Astrocyte of the cerebellum (primary cell): ENCODE measurements at regions not wholly inside any gene's neighbourhood (a gene's known extent, or its start where the extent isn't known, plus 50 kb on each side); places are given as distances from the start of the nearest gene placed in this dataset.

Source experiments
- DNase-seq: peaks from one replicate; pipeline ENCODE4 v3.0.0-alpha.2; 2011; ENCODE audit warnings: low read depth
- H3K4me3 ChIP-seq: 2 replicates; pipeline ENCODE4 v1.5.1; 2011; ENCODE audit warnings: mild to moderate bottlenecking, low read depth, low read length, moderate library complexity
- in situ Hi-C: cut with HindIII; loops from 2 replicates; pipeline ENCODE4 v1.10.0; 2017; ENCODE audit warnings: low sequenced_read_pairs
- TF ChIP-seq, protein P1 (sequence below): IDR thresholded peaks from 2 replicates; pipeline ENCODE4 v1.5.1; 2012; ENCODE audit warnings: low read length, low read depth, moderate library complexity, mild to moderate bottlenecking; ENCODE audit errors: missing control alignments

DNA sequence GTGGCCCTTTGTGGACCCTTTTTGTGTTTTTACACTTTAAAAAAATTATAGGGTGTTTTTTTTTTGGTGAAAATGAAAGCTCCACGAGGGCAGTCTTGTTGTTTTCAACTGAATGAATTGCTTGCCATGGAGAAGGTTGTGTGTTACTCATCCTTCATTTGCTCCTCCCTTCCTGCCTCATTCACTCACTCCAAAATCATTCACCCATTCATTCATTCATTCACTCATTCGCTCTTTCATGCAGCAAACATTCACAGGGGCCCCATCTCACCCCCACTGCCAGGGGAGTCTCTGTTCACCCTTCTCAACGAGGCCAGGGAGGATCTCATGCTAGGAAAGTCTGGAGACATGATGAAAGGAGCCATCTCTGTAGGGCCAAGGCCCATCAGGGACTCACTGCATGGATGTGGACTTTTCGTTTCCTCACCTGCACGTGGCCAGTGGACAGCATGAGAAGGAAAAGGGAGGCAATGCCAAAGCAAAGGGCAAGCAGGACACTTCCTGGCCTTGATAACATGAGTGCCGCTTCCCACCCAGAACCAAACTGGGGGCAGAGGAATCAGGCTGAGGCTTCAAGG, 62.8 kb upstream of the COL13A1 start:
- in situ Hi-C loops: no loop called here
- DNase-seq: no peak
- no peak overlapping the region for H3K4me3 ChIP-seq
- TF ChIP-seq, protein P1, sequence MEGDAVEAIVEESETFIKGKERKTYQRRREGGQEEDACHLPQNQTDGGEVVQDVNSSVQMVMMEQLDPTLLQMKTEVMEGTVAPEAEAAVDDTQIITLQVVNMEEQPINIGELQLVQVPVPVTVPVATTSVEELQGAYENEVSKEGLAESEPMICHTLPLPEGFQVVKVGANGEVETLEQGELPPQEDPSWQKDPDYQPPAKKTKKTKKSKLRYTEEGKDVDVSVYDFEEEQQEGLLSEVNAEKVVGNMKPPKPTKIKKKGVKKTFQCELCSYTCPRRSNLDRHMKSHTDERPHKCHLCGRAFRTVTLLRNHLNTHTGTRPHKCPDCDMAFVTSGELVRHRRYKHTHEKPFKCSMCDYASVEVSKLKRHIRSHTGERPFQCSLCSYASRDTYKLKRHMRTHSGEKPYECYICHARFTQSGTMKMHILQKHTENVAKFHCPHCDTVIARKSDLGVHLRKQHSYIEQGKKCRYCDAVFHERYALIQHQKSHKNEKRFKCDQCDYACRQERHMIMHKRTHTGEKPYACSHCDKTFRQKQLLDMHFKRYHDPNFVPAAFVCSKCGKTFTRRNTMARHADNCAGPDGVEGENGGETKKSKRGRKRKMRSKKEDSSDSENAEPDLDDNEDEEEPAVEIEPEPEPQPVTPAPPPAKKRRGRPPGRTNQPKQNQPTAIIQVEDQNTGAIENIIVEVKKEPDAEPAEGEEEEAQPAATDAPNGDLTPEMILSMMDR: no peak

DNA sequence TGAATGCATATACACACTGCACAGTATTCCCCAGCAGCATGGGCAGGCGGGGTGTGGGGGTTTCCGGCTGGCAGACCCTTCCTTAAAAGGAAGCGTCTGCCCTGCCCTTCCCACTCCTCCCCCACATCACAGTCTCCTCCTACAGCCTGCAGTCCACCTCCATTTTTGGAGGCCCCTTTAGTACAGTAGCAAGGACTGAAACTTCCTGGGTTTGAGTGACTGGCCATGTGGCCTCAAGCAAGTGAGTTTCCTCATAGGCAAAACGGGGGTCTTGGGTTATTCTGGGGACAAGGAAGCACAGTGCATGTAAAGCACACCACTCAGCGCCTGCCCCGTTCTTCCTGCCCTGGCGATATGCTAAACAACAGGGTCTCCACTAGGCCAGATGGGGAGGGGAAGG, 62.1 kb upstream of the COL13A1 start:
- in situ Hi-C loops: no loop called here
- no peak overlapping the region for H3K4me3 ChIP-seq
- DNase-seq: no peak
- TF ChIP-seq, protein P1: no peak

DNA sequence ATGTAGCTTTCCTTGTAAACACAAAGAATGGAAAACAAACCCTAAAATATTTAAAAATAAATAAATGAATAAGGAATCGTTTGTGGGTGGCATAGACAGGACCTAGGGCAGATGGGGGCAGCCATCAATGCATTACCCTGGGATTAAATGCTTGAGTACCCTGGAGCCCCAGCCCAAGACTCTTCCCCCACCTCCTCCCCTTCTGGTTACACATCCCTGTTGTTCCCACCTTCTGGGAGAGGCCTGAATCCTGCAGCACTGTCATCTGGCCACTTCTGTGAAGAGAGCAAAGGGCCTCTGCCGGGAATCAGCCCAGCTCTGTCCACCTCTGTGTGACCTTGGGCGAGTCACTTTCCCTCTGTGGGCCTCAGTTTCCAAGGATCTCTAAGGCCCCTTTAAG, 61.6 kb upstream of the COL13A1 start:
- H3K4me3 ChIP-seq: no peak overlapping the region
- in situ Hi-C loops: no loop called here
- TF ChIP-seq, protein P1: no peak
- DNase-seq: no peak

DNA sequence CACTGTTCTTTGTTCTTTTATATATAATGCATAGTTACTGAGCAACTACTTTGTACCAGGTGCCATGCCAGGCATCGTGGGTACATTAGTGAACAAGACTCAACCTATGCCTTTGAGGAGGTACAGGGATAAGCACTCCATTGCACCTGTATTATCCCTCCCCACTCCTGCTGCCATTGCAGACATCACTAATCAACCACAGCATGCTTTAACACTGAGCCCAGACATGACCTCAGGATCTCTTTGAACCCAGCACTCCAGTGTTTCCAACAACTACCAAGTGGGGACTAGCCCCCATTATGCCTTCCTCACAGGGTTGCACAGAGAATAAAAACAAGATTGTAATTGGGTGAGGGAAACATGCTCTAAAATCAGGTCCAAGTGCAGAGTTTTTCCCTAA, 60.5 kb upstream of the COL13A1 start:
- DNase-seq: no peak
- H3K4me3 ChIP-seq: no peak overlapping the region
- in situ Hi-C loops: no loop called here
- TF ChIP-seq, protein P1: no peak

DNA sequence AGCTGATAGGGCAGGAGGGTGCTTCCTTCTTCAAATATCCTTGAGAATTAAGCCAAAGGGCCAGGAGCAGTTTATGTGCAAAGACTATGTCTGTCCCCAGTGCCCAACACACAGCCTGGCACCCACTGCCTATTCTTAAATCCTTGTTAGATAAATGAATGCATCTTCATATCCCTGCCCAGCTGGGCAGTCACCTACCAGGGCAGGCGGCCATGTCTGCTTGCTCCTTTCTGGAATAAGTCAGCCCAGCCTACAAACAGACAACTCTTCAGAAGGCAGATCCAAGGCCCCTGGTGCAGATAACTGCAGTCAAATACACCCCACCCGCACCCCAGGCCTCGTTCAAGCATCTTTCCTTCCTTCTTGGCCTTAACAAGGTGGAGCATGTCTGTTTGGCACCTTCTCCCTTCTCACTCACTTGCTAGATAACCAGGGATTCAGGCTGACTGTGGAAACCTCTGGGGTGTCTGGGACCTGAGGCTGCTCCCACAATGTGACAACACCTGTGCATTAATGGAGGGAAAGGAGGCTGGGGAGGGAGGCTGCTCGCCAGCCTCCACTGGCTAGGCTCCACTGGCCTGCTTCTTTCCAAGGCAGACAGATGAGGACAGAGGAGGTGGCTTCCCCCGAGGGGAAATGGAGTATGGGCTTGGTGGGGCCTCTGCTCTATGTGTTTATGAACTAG, 59.9 kb upstream of the COL13A1 start:
- DNase-seq: no peak
- TF ChIP-seq, protein P1: no peak
- in situ Hi-C loops: no loop called here
- H3K4me3 ChIP-seq: no peak overlapping the region

DNA sequence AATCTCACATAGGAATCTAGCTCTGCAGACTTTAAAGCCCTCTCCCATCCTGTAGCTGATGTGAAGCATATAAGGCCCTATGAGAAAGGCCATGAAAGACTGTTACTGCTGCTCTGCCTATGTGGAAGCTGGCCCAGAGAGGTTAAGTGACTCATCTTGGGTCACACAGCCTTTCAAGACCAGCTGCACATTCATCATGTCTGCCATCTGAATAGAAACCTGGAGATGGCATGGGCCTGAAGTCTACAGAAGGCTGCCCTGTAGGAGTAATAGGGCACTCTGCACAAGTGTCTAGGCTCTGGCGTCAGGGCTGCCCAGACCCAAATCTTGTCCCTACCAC, 59.4 kb upstream of the COL13A1 start:
- TF ChIP-seq, protein P1: no peak
- in situ Hi-C loops: no loop called here

More for the DNA sequence above, 59.4 kb upstream of the COL13A1 start:
- no peak for DNase-seq
- no peak overlapping the region for H3K4me3 ChIP-seq
